HG02840 (cell line): ENCODE measurements at regions not wholly inside any gene's neighbourhood (a gene's known extent, or its start where the extent isn't known, plus 50 kb on each side); places are given as distances from the start of the nearest gene placed in this dataset.

ENCODE experiments used
- ATAC-seq: cut with Tn5 transposase; IDR thresholded peaks from one replicate; pipeline ENCODE4 v1.9.1; 2021; ENCODE audit warnings: mild to moderate bottlenecking, moderate library complexity, moderate number of reproducible peaks; ENCODE audit not compliant: unreplicated experiment, low FRiP score

GRCh38 chr5:27594141-27594540 is 555.8 kb upstream of the CDH9 start:
- ATAC-seq = no peak

- no peak for ATAC-seq
These were observed 553.8 kb upstream of the CDH9 start for GRCh38 chr5:27592231-27592630.

GRCh38 chr5:27590503-27590902 is 552.1 kb upstream of the CDH9 start:
- ATAC-seq = no peak

GRCh38 chr5:27578279-27578678 is 539.9 kb upstream of the CDH9 start:
- ATAC-seq = no peak

GRCh38 chr5:27571681-27572080 is 533.3 kb upstream of the CDH9 start:
- ATAC-seq = no peak

- no peak for ATAC-seq
These were observed 530.4 kb upstream of the CDH9 start for GRCh38 chr5:27568811-27569210.

- ATAC-seq = no peak
These were observed 523.0 kb upstream of the CDH9 start for GRCh38 chr5:27561408-27561807.

- no peak for ATAC-seq
These were observed 510.1 kb upstream of the CDH9 start for GRCh38 chr5:27548484-27548883.

- ATAC-seq = no peak
These were observed 496.7 kb upstream of the CDH9 start for GRCh38 chr5:27535031-27535557.

- no peak for ATAC-seq
These were observed 493.9 kb upstream of the CDH9 start for GRCh38 chr5:27532305-27532704.

GRCh38 chr5:27524515-27524914 is 486.1 kb upstream of the CDH9 start:
- no peak for ATAC-seq

- ATAC-seq = no peak
These were observed 485.2 kb upstream of the CDH9 start for GRCh38 chr5:27523629-27524028.

- ATAC-seq = no peak
These were observed 478.1 kb upstream of the CDH9 start for GRCh38 chr5:27516437-27516836.

GRCh38 chr5:27511061-27511460 is 472.7 kb upstream of the CDH9 start:
- ATAC-seq = no peak

GRCh38 chr5:27503813-27504212 is 465.4 kb upstream of the CDH9 start:
- ATAC-seq = no peak

GRCh38 chr5:27502236-27502635 is 463.9 kb upstream of the CDH9 start:
- no peak for ATAC-seq

- ATAC-seq = no peak
These were observed 459.1 kb upstream of the CDH9 start for GRCh38 chr5:27497491-27497890.

GRCh38 chr5:27494887-27495286 is 456.5 kb upstream of the CDH9 start:
- no peak for ATAC-seq

- no peak for ATAC-seq
These were observed 453.5 kb upstream of the CDH9 start for GRCh38 chr5:27491746-27492439.

GRCh38 chr5:27491047-27491446 is 452.7 kb upstream of the CDH9 start:
- ATAC-seq = no peak

- ATAC-seq = no peak
These were observed 451.3 kb upstream of the CDH9 start for GRCh38 chr5:27489701-27490100.

GRCh38 chr5:27482663-27483062 is 444.3 kb upstream of the CDH9 start:
- ATAC-seq = no peak

GRCh38 chr5:27479859-27480258 is 441.5 kb upstream of the CDH9 start:
- no peak for ATAC-seq
